HepG2 (cell line): ENCODE measurements at regions not wholly inside any gene's neighbourhood (a gene's known extent, or its start where the extent isn't known, plus 50 kb on each side); places are given as distances from the start of the nearest gene placed in this dataset.

ENCODE experiments used
- ATAC-seq: fragments of 200-7000 bp; cut with Tn5 transposase; 3 replicates; pipeline ENCODE4 v1.9.1; 2020; ENCODE audit warnings: mild to moderate bottlenecking, moderate library complexity
- BruUV-seq: library from RNA; stranded (reverse); fragments of 400-500 nt; replicated peaks from 2 replicates; lab custom pipeline; 2021; lab: Mats Ljungman, UMichigan
- CTCF ChIA-PET: fragments of 300-600 bp; formaldehyde crosslinking; extraction: SDS; loops from one replicate; lab custom pipeline; 2021; ENCODE audit warnings: low total read pairs, inconsistent platforms, low intra/inter-chr PET ratio; lab: Yijun Ruan, JAX
- POLR2A ChIA-PET: fragments of 350-600 bp; sonication (Branson Sonifier 250); formaldehyde crosslinking; loops from one replicate; lab custom pipeline; 2020; ENCODE audit warnings: antibody characterized with exemption, inconsistent platforms; lab: Yijun Ruan, JAX
- DNase-seq: peaks from one replicate; pipeline ENCODE4 v3.0.0-alpha.2; 2015; ENCODE audit warnings: low spot score
- FAIRE-seq: peaks from 3 replicates; lab custom pipeline; 2011; peaks lifted over from hg19 to GRCh38; lab: Jason Lieb, UNC
- H2AFZ ChIP-seq: one replicate; pipeline ENCODE4 v1.6.1; 2011; ENCODE audit warnings: low read length, inconsistent platforms
- H3K27ac ChIP-seq: fragments of 300-600 bp; 3 replicates; pipeline ENCODE4 v1.8.0; 2011; ENCODE audit warnings: mixed run types, mild to moderate bottlenecking, mixed read lengths, low read length, inconsistent platforms; ENCODE audit not compliant: insufficient read depth; ENCODE audit errors: extremely low read length
- H3K27me3 ChIP-seq, 2 experiments: fragments of 200-600 bp in 1 of 2; 2 replicates in 1 of 2; 3 replicates in 1 of 2; pipeline versions ENCODE4 v1.6.0 to v1.8.0; 2011; ENCODE audit warnings: low read length in 2 of 2, mild to moderate bottlenecking in 2 of 2, moderate library complexity in 2 of 2, inconsistent platforms in 1 of 2; ENCODE audit not compliant: insufficient read depth in 2 of 2, control insufficient read depth in 1 of 2
- H3K36me3 ChIP-seq, 2 experiments: fragments of 200-600 bp in 1 of 2; replicated peaks in 1 of 2; 2 replicates in 1 of 2; 3 replicates in 1 of 2; pipeline versions ENCODE4 v1.5.1 to v1.8.0; 2011; ENCODE audit warnings: low read length in 2 of 2, inconsistent platforms in 1 of 2; ENCODE audit not compliant: insufficient read depth in 2 of 2, control insufficient read depth in 1 of 2
- H3K4me1 ChIP-seq: 2 replicates; pipeline ENCODE4 v1.5.1; 2012; ENCODE audit warnings: low read length, inconsistent platforms; ENCODE audit not compliant: insufficient read depth
- H3K4me2 ChIP-seq: 2 replicates; pipeline ENCODE4 v1.6.0; 2011; ENCODE audit warnings: low read depth, low read length, inconsistent platforms
- H3K4me3 ChIP-seq, 3 experiments: fragments of 200-600 bp in 1 of 3; sonication (generic), shearing (Covaris generic) in 1 of 3; replicated peaks in 1 of 3; 2 replicates each; pipeline ENCODE4 v1.5.1; 2011 to 2016; ENCODE audit warnings: low read length in 3 of 3, inconsistent platforms in 2 of 3, low read depth in 2 of 3, mild to moderate bottlenecking in 2 of 3, control low read depth in 1 of 3, mixed read lengths in 1 of 3; ENCODE audit not compliant: insufficient read depth in 1 of 3
- H3K79me2 ChIP-seq: one replicate; pipeline ENCODE4 v1.6.1; 2011; ENCODE audit warnings: low read length, inconsistent platforms; ENCODE audit not compliant: insufficient read depth
- H3K9ac ChIP-seq: 2 replicates; pipeline ENCODE4 v1.6.0; 2011; ENCODE audit warnings: mild to moderate bottlenecking, low read depth, low read length, inconsistent platforms; ENCODE audit not compliant: insufficient read depth
- H3K9me3 ChIP-seq: 2 replicates; pipeline ENCODE4 v1.5.1; 2012; ENCODE audit warnings: mild to moderate bottlenecking, low read length
- H4K20me1 ChIP-seq: 2 replicates; pipeline ENCODE4 v1.6.0; 2011; ENCODE audit warnings: inconsistent platforms, mild to moderate bottlenecking, low read length, moderate library complexity; ENCODE audit not compliant: insufficient read depth
- BHLHE40 ChIP-seq: IDR thresholded peaks from 2 replicates; pipeline ENCODE4 v1.6.1; 2011; ENCODE audit warnings: low read length, improper control_type of control experiment
- CEBPB ChIP-seq: IDR thresholded peaks from 2 replicates; pipeline ENCODE4 v1.6.1; 2011; ENCODE audit warnings: low read depth, low read length, improper control_type of control experiment, borderline replicate concordance
- DPF2 ChIP-seq: sonication (generic); formaldehyde crosslinking; IDR thresholded peaks from 2 replicates; pipeline ENCODE4 v1.4.0; 2020; ENCODE audit warnings: mild to moderate bottlenecking, low read depth, missing genetic modification reagents, borderline replicate concordance
- SKI ChIP-seq: fragments of 450-650 bp; IDR thresholded peaks from one replicate; pipeline ENCODE4 v1.6.1; 2018; ENCODE audit warnings: mild to moderate bottlenecking; ENCODE audit not compliant: partially characterized antibody
- SP4 ChIP-seq: sonication (generic); formaldehyde crosslinking; IDR thresholded peaks from 2 replicates; pipeline ENCODE4 v1.8.1; 2023; ENCODE audit warnings: mild to moderate bottlenecking, missing genetic modification reagents
- ZNF703 ChIP-seq: sonication (generic); formaldehyde crosslinking; IDR thresholded peaks from 2 replicates; pipeline ENCODE4 v1.5.1; 2020; ENCODE audit warnings: missing genetic modification reagents, mild to moderate bottlenecking, moderate library complexity, borderline replicate concordance
- WGBS: methylation state at CpG from one replicate; pipeline ENCODE4 v1.1.6; 2017; ENCODE audit warnings: low lambda C conversion rate; 5-methylcytosine and 5-hydroxymethylcytosine counted together
- in situ Hi-C: cut with HindIII; loops from 2 replicates; pipeline ENCODE4 v1.10.0; 2017; ENCODE audit warnings: low pct_unique_long_range_greater_than_20kb; ENCODE audit not compliant: extremely low pct_ligation_motif_present
- intact Hi-C: fragments of 100-400 bp; cut with micrococcal nuclease; formaldehyde crosslinking; loops from one replicate; pipeline ENCODE4 v1.10.0; 2022; ENCODE audit not compliant: unreplicated experiment
- TF ChIP-seq, protein P1 (sequence below): sonication (generic); formaldehyde crosslinking; IDR thresholded peaks from 2 replicates; pipeline ENCODE4 v1.5.0; 2020; ENCODE audit warnings: missing genetic modification reagents, mild to moderate bottlenecking, borderline replicate concordance
- TF ChIP-seq, protein P2 (sequence below): sonication (generic); formaldehyde crosslinking; IDR thresholded peaks from 2 replicates; pipeline ENCODE4 v1.4.0; 2020; ENCODE audit warnings: missing genetic modification reagents

DNA sequence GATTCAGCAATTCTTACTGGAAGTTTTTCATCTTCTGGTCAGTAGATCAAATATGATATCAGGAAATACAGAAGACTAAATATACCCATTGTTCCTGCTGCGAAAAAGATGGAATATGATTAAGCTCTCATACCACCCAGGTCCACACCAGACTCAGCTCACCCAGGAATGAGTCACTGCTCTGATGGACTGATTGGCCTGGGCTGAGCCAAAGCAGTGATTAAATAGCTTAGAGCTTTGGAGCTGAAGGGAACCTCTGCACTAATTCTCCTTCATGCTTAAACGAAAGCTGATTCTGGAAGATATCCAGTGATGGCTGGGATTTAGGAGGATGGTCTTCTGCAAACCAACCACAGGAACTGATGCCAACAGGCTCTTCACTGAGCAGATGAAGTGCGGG lies 62.0 kb upstream of the SYT1 start:
- ChIA-PET CTCF (no interaction called here), POLR2A (no interaction called here)
- ATAC-seq (no peak), FAIRE-seq (no peak), DNase-seq (no peak)
- H4K20me1 ChIP-seq: no peaks in the 10 kb centered on the region
- H3K79me2 ChIP-seq: no peaks in the 10 kb centered on the region
- intact Hi-C loops: no loop called here
- in situ Hi-C loops: no loop called here
- H2AFZ ChIP-seq: no peak overlapping the region
- H3K9me3 ChIP-seq: no peaks in the 10 kb centered on the region
- no peak overlapping the region for H3K9ac ChIP-seq
- 39% methylated on average over 3 of the region's 3 CpGs for WGBS
- no peaks in the 10 kb centered on the region for H3K36me3 ChIP-seq
- TF ChIP-seq DPF2 (CRISPR knock-in tag) (no peak), CEBPB (no peak), SKI (no peak), BHLHE40 (no peak)
- no peak overlapping the region for H3K4me2 ChIP-seq
- no peaks in the 10 kb centered on the region for H3K27me3 ChIP-seq
- H3K27ac ChIP-seq: no peak overlapping the region
- H3K4me3 ChIP-seq: no peak overlapping the region
- no peaks in the 10 kb centered on the region for H3K4me1 ChIP-seq
- no TSS peak for BruUV-seq

DNA sequence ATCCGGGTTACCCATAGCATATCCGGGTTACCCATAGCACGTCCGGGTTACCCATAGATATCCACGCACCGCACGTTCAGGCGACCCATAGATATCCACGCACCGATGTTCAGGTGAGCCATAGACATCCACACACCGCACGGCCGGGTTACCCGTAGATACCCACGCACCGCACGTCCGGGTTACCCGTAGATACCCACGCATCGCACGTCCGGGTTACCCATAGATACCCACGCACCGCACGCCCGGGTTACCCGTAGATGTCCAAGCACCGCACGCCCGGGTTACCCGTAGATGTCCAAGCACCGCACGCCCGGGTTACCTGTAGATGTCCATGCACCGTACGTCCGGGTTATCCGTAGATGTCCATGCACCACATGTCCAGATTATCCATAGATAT lies 60.3 kb upstream of the SYT1 start:
- Histone ChIP-seq H4K20me1 (no peaks in the 10 kb centered on the region), H3K27ac (no peak overlapping the region), H3K4me1 (no peaks in the 10 kb centered on the region), H3K9ac (no peak overlapping the region), H3K27me3 (no peaks in the 10 kb centered on the region), H3K4me2 (no peak overlapping the region), H3K36me3 (no peaks in the 10 kb centered on the region), H2AFZ (no peak overlapping the region), H3K9me3 (no peaks in the 10 kb centered on the region), H3K79me2 (no peaks in the 10 kb centered on the region), H3K4me3 (no peak overlapping the region)
- in situ Hi-C loops: no loop called here
- FAIRE-seq (no peak), DNase-seq (no peak), ATAC-seq (no peak)
- TF ChIP-seq, protein P1, sequence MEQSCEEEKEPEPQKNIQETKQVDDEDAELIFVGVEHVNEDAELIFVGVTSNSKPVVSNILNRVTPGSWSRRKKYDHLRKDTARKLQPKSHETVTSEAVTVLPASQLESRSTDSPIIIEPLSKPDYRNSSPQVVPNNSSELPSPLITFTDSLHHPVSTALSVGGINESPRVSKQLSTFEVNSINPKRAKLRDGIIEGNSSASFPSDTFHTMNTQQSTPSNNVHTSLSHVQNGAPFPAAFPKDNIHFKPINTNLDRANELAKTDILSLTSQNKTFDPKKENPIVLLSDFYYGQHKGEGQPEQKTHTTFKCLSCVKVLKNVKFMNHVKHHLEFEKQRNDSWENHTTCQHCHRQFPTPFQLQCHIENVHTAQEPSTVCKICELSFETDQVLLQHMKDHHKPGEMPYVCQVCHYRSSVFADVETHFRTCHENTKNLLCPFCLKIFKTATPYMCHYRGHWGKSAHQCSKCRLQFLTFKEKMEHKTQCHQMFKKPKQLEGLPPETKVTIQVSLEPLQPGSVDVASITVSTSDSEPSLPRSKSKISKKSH (CRISPR knock-in tag): no peak
- TF ChIP-seq ZNF703 (CRISPR knock-in tag) (no peak), SP4 (CRISPR knock-in tag) (no peak)
- TF ChIP-seq, protein P2, sequence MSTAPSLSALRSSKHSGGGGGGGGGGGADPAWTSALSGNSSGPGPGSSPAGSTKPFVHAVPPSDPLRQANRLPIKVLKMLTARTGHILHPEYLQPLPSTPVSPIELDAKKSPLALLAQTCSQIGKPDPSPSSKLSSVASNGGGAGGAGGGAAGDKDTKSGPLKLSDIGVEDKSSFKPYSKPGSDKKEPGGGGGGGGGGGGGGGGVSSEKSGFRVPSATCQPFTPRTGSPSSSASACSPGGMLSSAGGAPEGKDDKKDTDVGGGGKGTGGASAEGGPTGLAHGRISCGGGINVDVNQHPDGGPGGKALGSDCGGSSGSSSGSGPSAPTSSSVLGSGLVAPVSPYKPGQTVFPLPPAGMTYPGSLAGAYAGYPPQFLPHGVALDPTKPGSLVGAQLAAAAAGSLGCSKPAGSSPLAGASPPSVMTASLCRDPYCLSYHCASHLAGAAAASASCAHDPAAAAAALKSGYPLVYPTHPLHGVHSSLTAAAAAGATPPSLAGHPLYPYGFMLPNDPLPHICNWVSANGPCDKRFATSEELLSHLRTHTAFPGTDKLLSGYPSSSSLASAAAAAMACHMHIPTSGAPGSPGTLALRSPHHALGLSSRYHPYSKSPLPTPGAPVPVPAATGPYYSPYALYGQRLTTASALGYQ (CRISPR knock-in tag): no peak
- CTCF ChIA-PET: no interaction called here
- POLR2A ChIA-PET: no interaction called here
- 80% methylated on average over 35 of the region's 39 CpGs for WGBS
- intact Hi-C loops: no loop called here
- no TSS peak for BruUV-seq
